CD8-positive, alpha-beta memory T cell (primary cell): ENCODE measurements at regions not wholly inside any gene's neighbourhood (a gene's known extent, or its start where the extent isn't known, plus 50 kb on each side); places are given as distances from the start of the nearest gene placed in this dataset.

ENCODE experiments used
- CTCF ChIA-PET: fragments of 350-600 bp; sonication (Branson Sonifier 250); formaldehyde crosslinking; loops from one replicate; lab custom pipeline; 2021; ENCODE audit warnings: antibody characterized with exemption; lab: Charles Lee
- POLR2A ChIA-PET: fragments of 350-600 bp; sonication (Branson Sonifier 250); formaldehyde crosslinking; loops from one replicate; lab custom pipeline; 2021; ENCODE audit warnings: antibody characterized with exemption; lab: Charles Lee
- DNase-seq, 5 donors: peaks; one replicate each; pipeline versions ENCODE4 v3.0.0 to v3.0.0-alpha.2; 2020 to 2022; ENCODE audit warnings: mixed read lengths in 1 of 5
- H3K27ac ChIP-seq: one replicate; pipeline ENCODE4 v1.7.0; 2013; ENCODE audit warnings: low read depth, mild to moderate bottlenecking, low read length, moderate library complexity
- H3K27me3 ChIP-seq: 2 replicates; pipeline ENCODE4 v1.7.0; 2013; ENCODE audit warnings: low read length, mild to moderate bottlenecking; ENCODE audit not compliant: insufficient read depth, poor library complexity, severe bottlenecking
- H3K36me3 ChIP-seq: 2 replicates; pipeline ENCODE4 v1.7.0; 2013; ENCODE audit warnings: mild to moderate bottlenecking, low read length, moderate library complexity; ENCODE audit not compliant: insufficient read depth
- H3K4me1 ChIP-seq: 2 replicates; pipeline ENCODE4 v1.7.0; 2013; ENCODE audit warnings: mild to moderate bottlenecking, low read length, moderate library complexity; ENCODE audit not compliant: insufficient read depth
- H3K4me3 ChIP-seq: 2 replicates; pipeline ENCODE4 v1.7.0; 2013; ENCODE audit warnings: mild to moderate bottlenecking, low read length
- H3K9me3 ChIP-seq: 2 replicates; pipeline ENCODE4 v1.7.0; 2013; ENCODE audit warnings: mild to moderate bottlenecking, low read length
- H3K27ac Mint-ChIP-seq, 8 donors: one replicate each; pipeline ENCODE4 v1.8.0; 2020 to 2021; ENCODE audit warnings: mixed read lengths in 8 of 8, mild to moderate bottlenecking in 6 of 8, inconsistent platforms in 3 of 8, moderate library complexity in 3 of 8
- H3K27me3 Mint-ChIP-seq, 2 donors: one replicate each; pipeline ENCODE4 v1.8.0; 2020 to 2021; ENCODE audit warnings: mixed read lengths in 2 of 2, mild to moderate bottlenecking in 1 of 2, moderate library complexity in 1 of 2
- H3K36me3 Mint-ChIP-seq, 3 donors: one replicate each; pipeline ENCODE4 v1.8.0; 2020 to 2021; ENCODE audit warnings: mixed read lengths in 3 of 3, inconsistent platforms in 1 of 3, mild to moderate bottlenecking in 1 of 3
- H3K4me1 Mint-ChIP-seq, 3 donors: one replicate each; pipeline ENCODE4 v1.8.0; 2020 to 2021; ENCODE audit warnings: mixed read lengths in 3 of 3, inconsistent platforms in 1 of 3, mild to moderate bottlenecking in 1 of 3
- H3K4me3 Mint-ChIP-seq, 7 donors: one replicate each; pipeline ENCODE4 v1.8.0; 2020 to 2021; ENCODE audit warnings: mixed read lengths in 7 of 7, mild to moderate bottlenecking in 6 of 7, moderate library complexity in 4 of 7, inconsistent platforms in 2 of 7
- H3K9me3 Mint-ChIP-seq, 5 donors: one replicate each; pipeline ENCODE4 v1.8.0; 2020 to 2022; ENCODE audit warnings: mixed read lengths in 5 of 5, mild to moderate bottlenecking in 3 of 5, moderate library complexity in 2 of 5, inconsistent platforms in 1 of 5

DNA sequence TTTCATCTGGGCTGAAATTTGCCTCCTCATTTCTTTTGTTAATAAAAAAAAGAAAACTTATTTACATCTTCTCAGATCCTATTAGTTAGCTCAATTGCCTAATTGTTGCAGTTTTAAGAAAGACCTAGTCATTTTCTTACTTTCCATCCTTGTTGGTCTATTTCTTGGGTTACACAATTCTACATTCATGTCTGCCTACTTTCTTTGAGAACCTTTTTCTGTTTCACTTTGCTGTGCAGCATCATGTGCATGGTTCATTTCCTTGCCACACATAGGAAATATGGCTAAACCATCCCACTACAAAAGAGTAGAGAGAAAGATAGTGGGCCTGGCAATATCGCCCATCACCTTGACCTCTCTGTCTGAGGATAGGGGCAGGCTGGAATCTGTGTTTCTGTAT lies 780.7 kb upstream of the FANCL start:
- no peaks in the 10 kb centered on the region for H3K4me1 ChIP-seq
- no peak overlapping the region for H3K27ac ChIP-seq
- H3K36me3 ChIP-seq, result no peaks in the 10 kb centered on the region
- no peak overlapping the region for H3K4me3 Mint-ChIP-seq
- H3K9me3 ChIP-seq, result no peaks in the 10 kb centered on the region
- no peak overlapping the region for H3K27ac Mint-ChIP-seq
- no peaks in the 10 kb centered on the region for H3K27me3 Mint-ChIP-seq
- H3K27me3 ChIP-seq, result no peaks in the 10 kb centered on the region
- no peaks in the 10 kb centered on the region for H3K4me1 Mint-ChIP-seq
- no peak for DNase-seq
- ChIA-PET POLR2A (no interaction called here), CTCF (no interaction called here)
- H3K36me3 Mint-ChIP-seq, result no peaks in the 10 kb centered on the region
- peaks cover 0 to 2% (median 0%) of the 10 kb centered on the region in 5 donors for H3K9me3 Mint-ChIP-seq
- H3K4me3 ChIP-seq, result no peak overlapping the region

DNA sequence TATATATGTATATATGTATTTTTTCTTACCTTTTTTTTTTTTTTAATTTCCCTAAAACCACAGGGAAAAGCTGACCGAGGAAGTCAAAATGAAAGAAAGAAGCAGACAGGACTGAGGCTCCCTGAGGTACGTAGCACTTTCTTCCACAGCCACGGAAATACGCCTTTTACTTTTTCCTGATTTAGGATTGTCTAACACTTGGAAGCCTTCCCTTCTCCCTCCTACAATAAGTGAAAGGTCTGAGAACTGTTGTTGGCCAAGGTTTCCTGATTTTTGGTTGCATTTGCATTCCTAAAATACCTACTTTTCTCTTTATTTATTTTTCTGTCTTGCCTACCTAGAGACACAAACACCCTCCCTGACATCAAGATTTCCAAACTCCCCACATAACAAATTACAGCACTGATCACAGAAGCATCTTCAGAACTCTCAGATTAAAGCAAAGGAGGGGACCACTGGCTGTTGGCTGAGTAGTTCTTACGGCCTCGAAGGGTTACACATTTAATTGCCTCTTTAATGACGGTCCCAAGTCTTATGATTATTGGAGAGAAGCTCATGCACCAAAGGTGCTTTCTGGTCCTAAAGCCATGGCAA lies 778.5 kb upstream of the FANCL start:
- DNase-seq, result no peak
- no peaks in the 10 kb centered on the region for H3K9me3 ChIP-seq
- no peaks in the 10 kb centered on the region for H3K36me3 ChIP-seq
- H3K4me1 ChIP-seq, result no peaks in the 10 kb centered on the region
- Mint-ChIP-seq H3K4me1 (no peaks in the 10 kb centered on the region), H3K9me3 (peaks cover 0 to 3% (median 0%) of the 10 kb centered on the region in 5 donors), H3K27ac (no peak overlapping the region), H3K27me3 (no peaks in the 10 kb centered on the region), H3K36me3 (no peaks in the 10 kb centered on the region), H3K4me3 (no peak overlapping the region)
- CTCF ChIA-PET, result no interaction called here
- no peak overlapping the region for H3K27ac ChIP-seq
- POLR2A ChIA-PET, result no interaction called here
- H3K27me3 ChIP-seq, result no peaks in the 10 kb centered on the region
- no peak overlapping the region for H3K4me3 ChIP-seq

DNA sequence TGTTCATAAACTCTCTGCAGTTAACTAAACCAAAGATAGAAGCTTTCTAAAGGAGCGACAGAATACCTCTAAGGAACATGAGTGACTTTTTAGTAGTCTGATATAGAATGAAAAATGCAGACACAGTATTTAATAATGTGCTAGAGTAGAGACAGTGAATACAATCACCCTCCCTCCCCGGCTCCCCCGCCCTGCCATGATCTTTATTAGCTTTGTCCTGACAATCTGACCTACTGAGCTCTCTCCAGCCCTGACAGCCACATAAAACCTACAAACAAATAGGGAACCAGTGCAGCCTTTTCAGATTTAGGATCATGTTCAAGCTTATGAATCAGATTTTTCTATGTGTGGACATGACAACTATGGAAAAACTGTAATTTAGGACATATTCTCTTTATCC lies 777.6 kb upstream of the FANCL start:
- Histone ChIP-seq H3K36me3 (no peaks in the 10 kb centered on the region), H3K4me1 (no peaks in the 10 kb centered on the region), H3K9me3 (no peaks in the 10 kb centered on the region), H3K4me3 (no peak overlapping the region), H3K27me3 (no peaks in the 10 kb centered on the region), H3K27ac (no peak overlapping the region)
- Mint-ChIP-seq H3K4me3 (no peak overlapping the region), H3K27me3 (no peaks in the 10 kb centered on the region), H3K9me3 (peaks cover 0 to 7% (median 0%) of the 10 kb centered on the region in 5 donors), H3K27ac (no peak overlapping the region), H3K36me3 (no peaks in the 10 kb centered on the region), H3K4me1 (no peaks in the 10 kb centered on the region)
- ChIA-PET POLR2A (no interaction called here), CTCF (no interaction called here)
- DNase-seq, result no peak

DNA sequence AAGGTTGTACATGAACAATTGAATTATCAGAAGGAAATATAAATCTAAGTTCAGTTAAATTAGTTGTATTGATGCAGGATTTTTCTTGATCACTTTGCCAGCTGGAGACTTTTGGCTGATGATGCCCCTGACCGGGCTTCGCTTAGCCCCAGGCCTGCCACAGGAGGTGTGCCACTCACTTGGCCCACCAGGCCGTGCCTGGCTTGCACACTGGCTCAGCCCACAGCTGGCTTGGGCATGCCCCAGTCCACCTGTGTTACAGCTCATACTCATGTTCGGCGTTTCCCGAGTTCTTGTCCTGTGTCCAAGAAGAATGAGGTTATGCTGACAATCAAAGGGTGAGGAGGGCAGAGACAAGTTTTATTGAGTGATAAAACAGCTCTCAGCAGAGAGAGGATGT lies 773.9 kb upstream of the FANCL start:
- no peaks in the 10 kb centered on the region for H3K27me3 Mint-ChIP-seq
- Histone ChIP-seq H3K4me1 (no peaks in the 10 kb centered on the region), H3K27me3 (no peaks in the 10 kb centered on the region), H3K9me3 (no peaks in the 10 kb centered on the region), H3K4me3 (no peak overlapping the region), H3K27ac (no peak overlapping the region), H3K36me3 (no peaks in the 10 kb centered on the region)
- H3K9me3 Mint-ChIP-seq, result peaks cover 0 to 7% (median 0%) of the 10 kb centered on the region in 5 donors
- CTCF ChIA-PET, result no interaction called here
- no peak for DNase-seq
- H3K4me1 Mint-ChIP-seq, result no peaks in the 10 kb centered on the region
- no peaks in the 10 kb centered on the region for H3K36me3 Mint-ChIP-seq
- no peak overlapping the region for H3K4me3 Mint-ChIP-seq
- POLR2A ChIA-PET, result no interaction called here
- H3K27ac Mint-ChIP-seq, result no peak overlapping the region

DNA sequence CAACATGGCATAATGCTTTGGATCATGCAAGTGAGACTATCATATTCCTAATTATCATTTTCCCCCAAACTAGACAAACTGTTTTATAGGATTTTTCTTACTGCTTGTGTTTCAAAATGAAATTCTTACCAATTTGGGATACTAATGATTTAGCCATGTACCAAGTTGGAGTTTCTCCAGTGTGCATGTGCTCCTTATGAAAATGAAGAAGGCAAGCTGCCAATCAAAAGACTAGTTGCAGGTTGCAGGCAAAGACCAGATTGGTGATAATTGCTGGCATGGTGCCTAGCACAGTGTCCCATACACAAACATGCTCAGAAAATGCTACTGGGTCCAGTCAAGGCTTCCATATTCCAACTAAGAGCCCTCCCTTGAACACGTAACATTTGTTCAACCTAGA lies 771.8 kb upstream of the FANCL start:
- no peaks in the 10 kb centered on the region for H3K4me1 ChIP-seq
- H3K4me1 Mint-ChIP-seq, result no peaks in the 10 kb centered on the region
- no peaks in the 10 kb centered on the region for H3K9me3 ChIP-seq
- no peak overlapping the region for H3K4me3 ChIP-seq
- ChIA-PET CTCF (no interaction called here), POLR2A (no interaction called here)
- no peaks in the 10 kb centered on the region for H3K36me3 ChIP-seq
- H3K36me3 Mint-ChIP-seq, result no peaks in the 10 kb centered on the region
- no peak overlapping the region for H3K4me3 Mint-ChIP-seq
- H3K27me3 ChIP-seq, result no peaks in the 10 kb centered on the region
- DNase-seq, result no peak
- H3K9me3 Mint-ChIP-seq, result peaks cover 0 to 7% (median 0%) of the 10 kb centered on the region in 5 donors
- H3K27ac ChIP-seq, result no peak overlapping the region
- no peaks in the 10 kb centered on the region for H3K27me3 Mint-ChIP-seq
- no peak overlapping the region for H3K27ac Mint-ChIP-seq

DNA sequence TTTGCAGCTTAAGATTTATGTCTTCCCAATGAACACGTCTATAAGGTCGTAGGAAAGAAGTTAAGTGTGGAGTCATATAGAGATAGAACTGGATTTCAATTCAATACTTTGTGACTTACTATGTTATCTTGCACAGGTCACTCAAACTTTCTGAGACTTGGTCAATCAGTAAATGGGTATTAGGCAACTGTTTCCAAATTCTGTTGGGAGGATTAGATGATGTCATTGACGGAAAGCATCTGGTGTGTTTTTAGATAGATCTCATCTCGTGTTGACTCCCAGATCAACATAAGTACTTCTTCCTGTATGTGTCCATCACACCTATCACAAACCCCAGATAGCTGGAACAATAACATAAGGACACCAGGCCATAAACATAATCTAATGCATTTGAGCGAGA lies 771.1 kb upstream of the FANCL start:
- Mint-ChIP-seq H3K27ac (no peak overlapping the region), H3K4me1 (no peaks in the 10 kb centered on the region), H3K27me3 (no peaks in the 10 kb centered on the region), H3K36me3 (no peaks in the 10 kb centered on the region), H3K4me3 (no peak overlapping the region), H3K9me3 (peaks cover 0 to 7% (median 0%) of the 10 kb centered on the region in 5 donors)
- no peak overlapping the region for H3K4me3 ChIP-seq
- ChIA-PET CTCF (no interaction called here), POLR2A (no interaction called here)
- no peaks in the 10 kb centered on the region for H3K4me1 ChIP-seq
- H3K9me3 ChIP-seq, result no peaks in the 10 kb centered on the region
- H3K27ac ChIP-seq, result no peak overlapping the region
- no peaks in the 10 kb centered on the region for H3K36me3 ChIP-seq
- H3K27me3 ChIP-seq, result no peaks in the 10 kb centered on the region
- no peak for DNase-seq

DNA sequence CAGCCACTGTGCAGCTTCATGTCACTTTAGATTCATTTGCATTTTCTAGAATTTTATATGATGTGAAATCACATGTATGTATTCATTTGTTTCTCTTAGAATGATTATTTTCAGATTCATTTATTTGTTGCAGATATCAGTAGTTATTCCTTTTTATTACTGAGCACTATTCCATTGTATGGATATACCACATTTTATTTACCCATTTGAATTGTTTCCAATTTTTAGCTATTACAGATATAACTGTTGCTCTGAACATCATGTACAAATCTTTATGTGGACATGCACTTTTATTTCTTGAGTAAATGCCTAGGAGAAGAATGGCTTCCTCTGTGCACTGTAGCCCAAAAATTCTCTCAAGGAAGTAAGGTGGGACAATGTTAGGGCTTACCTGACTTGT lies 767.8 kb upstream of the FANCL start:
- ChIA-PET POLR2A (no interaction called here), CTCF (no interaction called here)
- H3K27me3 ChIP-seq, result no peaks in the 10 kb centered on the region
- no peak for DNase-seq
- no peaks in the 10 kb centered on the region for H3K9me3 ChIP-seq
- H3K27me3 Mint-ChIP-seq, result peaks cover 0 to 1% of the 10 kb centered on the region in 2 donors
- no peak overlapping the region for H3K27ac Mint-ChIP-seq
- H3K36me3 Mint-ChIP-seq, result no peaks in the 10 kb centered on the region
- H3K4me3 ChIP-seq, result no peak overlapping the region
- H3K27ac ChIP-seq, result no peak overlapping the region
- no peaks in the 10 kb centered on the region for H3K36me3 ChIP-seq
- H3K4me1 ChIP-seq, result no peaks in the 10 kb centered on the region
- no peak overlapping the region for H3K4me3 Mint-ChIP-seq
- no peaks in the 10 kb centered on the region for H3K4me1 Mint-ChIP-seq
- H3K9me3 Mint-ChIP-seq, result peaks cover 0 to 3% (median 0%) of the 10 kb centered on the region in 5 donors

DNA sequence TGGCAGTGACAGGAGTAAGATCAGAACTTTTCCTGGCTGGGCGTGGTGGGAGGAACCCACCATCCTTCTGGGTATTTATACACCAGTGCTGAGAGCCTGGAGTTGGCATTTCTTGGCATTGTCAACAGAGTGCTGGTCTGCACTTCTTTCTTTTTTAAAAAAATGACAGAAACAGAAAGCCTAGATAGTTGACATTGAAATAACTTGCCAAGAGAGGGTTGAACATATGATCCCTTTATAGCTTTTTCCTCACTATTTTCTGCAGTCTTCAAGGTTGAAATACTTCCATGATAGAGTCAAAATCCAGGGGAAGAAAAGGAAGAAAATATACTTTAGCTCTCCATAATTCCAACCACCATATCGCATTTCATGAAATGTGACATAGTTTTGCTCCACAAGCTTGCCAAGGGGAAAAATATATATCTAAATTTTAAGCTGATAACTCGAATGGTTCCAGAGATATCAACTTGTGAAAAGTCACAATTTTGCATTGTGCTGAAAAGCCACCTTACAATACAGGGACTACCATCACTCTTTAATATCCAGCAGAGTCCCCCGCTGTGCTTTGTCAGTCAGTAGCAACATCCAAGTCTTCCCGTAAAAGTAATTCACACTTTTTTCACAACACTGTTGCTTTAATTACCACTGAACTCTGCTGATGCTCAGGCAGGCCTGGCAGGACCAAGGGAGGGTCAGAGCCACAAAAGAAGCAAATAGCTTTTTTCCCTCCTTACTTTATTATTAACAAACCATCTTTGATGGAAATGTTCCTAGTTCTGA lies 764.9 kb upstream of the FANCL start:
- POLR2A ChIA-PET, result no interaction called here
- H3K4me1 Mint-ChIP-seq, result no peaks in the 10 kb centered on the region
- peaks cover 0 to 3% (median 0%) of the 10 kb centered on the region in 5 donors for H3K9me3 Mint-ChIP-seq

More for the DNA sequence above, 764.9 kb upstream of the FANCL start:
- no peak overlapping the region for H3K27ac Mint-ChIP-seq
- H3K27ac ChIP-seq, result no peak overlapping the region
- no peaks in the 10 kb centered on the region for H3K36me3 ChIP-seq
- DNase-seq, result no peak
- no peaks in the 10 kb centered on the region for H3K4me1 ChIP-seq
- no peak overlapping the region for H3K4me3 Mint-ChIP-seq
- no peaks in the 10 kb centered on the region for H3K36me3 Mint-ChIP-seq
- H3K27me3 ChIP-seq, result no peaks in the 10 kb centered on the region
- no peak overlapping the region for H3K4me3 ChIP-seq
- H3K27me3 Mint-ChIP-seq, result peaks cover 0 to 1% of the 10 kb centered on the region in 2 donors
- CTCF ChIA-PET, result no interaction called here
- no peaks in the 10 kb centered on the region for H3K9me3 ChIP-seq
